HG02588 (cell line): ENCODE measurements at regions not wholly inside any gene's neighbourhood (a gene's known extent, or its start where the extent isn't known, plus 50 kb on each side); places are given as distances from the start of the nearest gene placed in this dataset.
"Not testable (repeated sequence)": the region's sequence is repeated elsewhere in the genome, so short reads cannot be mapped to it uniquely, and the experiment has no call there.

Experiments used
- ATAC-seq: cut with Tn5 transposase; IDR thresholded peaks from one replicate; pipeline ENCODE4 v1.9.1; 2021; ENCODE audit warnings: mild to moderate bottlenecking, moderate library complexity; ENCODE audit not compliant: unreplicated experiment

GRCh38 chr3:110575702-110576101, 495.9 kb upstream of the NECTIN3 start:
- no peak for ATAC-seq

- no peak for ATAC-seq
Observed at GRCh38 chr3:110576960-110577359, 494.7 kb upstream of the NECTIN3 start.

- no peak for ATAC-seq
Observed at GRCh38 chr3:110577854-110578253, 493.8 kb upstream of the NECTIN3 start.

GRCh38 chr3:110579840-110580550, 491.6 kb upstream of the NECTIN3 start:
- no peak for ATAC-seq

- ATAC-seq, result no peak
Observed at GRCh38 chr3:110583373-110583935, 488.2 kb upstream of the NECTIN3 start.

- no peak for ATAC-seq
Observed at GRCh38 chr3:110588906-110589305, 482.7 kb upstream of the NECTIN3 start.

GRCh38 chr3:110589341-110589740, 482.3 kb upstream of the NECTIN3 start:
- no peak for ATAC-seq

GRCh38 chr3:110593749-110594148, 477.9 kb upstream of the NECTIN3 start:
- no peak for ATAC-seq

- no peak for ATAC-seq
Observed at GRCh38 chr3:110598847-110599490, 472.6 kb upstream of the NECTIN3 start.

- ATAC-seq, result no peak
Observed at GRCh38 chr3:110608566-110608965, 463.1 kb upstream of the NECTIN3 start.

- no peak for ATAC-seq
Observed at GRCh38 chr3:110612045-110612444, 459.6 kb upstream of the NECTIN3 start.

GRCh38 chr3:110614186-110614585, 457.4 kb upstream of the NECTIN3 start:
- no peak for ATAC-seq

GRCh38 chr3:110615454-110615853, 456.2 kb upstream of the NECTIN3 start:
- no peak for ATAC-seq

- no peak for ATAC-seq
Observed at GRCh38 chr3:110618512-110619226, 452.9 kb upstream of the NECTIN3 start.

- ATAC-seq, result no peak
Observed at GRCh38 chr3:110620118-110620517, 451.5 kb upstream of the NECTIN3 start.

- no peak for ATAC-seq
Observed at GRCh38 chr3:110623571-110623970, 448.0 kb upstream of the NECTIN3 start.

GRCh38 chr3:110624576-110624975, 447.0 kb upstream of the NECTIN3 start:
- no peak for ATAC-seq

- no peak for ATAC-seq
Observed at GRCh38 chr3:110625201-110625747, 446.3 kb upstream of the NECTIN3 start.

GRCh38 chr3:110626652-110627111, 444.9 kb upstream of the NECTIN3 start:
- not testable (repeated sequence) for ATAC-seq

- ATAC-seq, result no peak
Observed at GRCh38 chr3:110628650-110629301, 442.8 kb upstream of the NECTIN3 start.

GRCh38 chr3:110629917-110630316, 441.7 kb upstream of the NECTIN3 start:
- no peak for ATAC-seq
